ENCODE measurements at regions not wholly inside any gene's neighbourhood (a gene's known extent, or its start where the extent isn't known, plus 50 kb on each side); places are given as distances from the start of the nearest gene placed in this dataset.

DNA sequence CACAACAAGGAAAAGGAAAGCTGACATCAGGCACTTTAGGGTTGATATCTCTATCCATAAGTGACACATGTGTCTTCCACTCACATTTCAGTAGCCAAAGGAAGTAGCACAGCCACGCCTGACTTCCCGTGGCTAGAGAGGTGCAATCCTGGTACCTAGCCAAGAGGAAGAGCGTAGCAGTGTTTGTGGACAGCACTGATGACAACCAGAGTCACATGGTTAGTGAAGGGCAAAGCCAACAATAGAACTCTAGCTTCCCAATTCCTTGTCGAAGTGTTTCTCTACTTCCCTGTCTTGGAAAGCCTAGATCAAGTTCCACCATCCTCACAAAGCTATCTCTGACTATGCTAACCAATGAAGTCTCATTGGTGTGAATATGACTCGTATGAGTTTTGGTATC lies 189.2 kb downstream of the RSL24D1 start:
- TF ChIP-seq POLR2A (IDR thresholded peaks at IDR 0.05) = no peak
- TF ChIP-seq, protein P1, sequence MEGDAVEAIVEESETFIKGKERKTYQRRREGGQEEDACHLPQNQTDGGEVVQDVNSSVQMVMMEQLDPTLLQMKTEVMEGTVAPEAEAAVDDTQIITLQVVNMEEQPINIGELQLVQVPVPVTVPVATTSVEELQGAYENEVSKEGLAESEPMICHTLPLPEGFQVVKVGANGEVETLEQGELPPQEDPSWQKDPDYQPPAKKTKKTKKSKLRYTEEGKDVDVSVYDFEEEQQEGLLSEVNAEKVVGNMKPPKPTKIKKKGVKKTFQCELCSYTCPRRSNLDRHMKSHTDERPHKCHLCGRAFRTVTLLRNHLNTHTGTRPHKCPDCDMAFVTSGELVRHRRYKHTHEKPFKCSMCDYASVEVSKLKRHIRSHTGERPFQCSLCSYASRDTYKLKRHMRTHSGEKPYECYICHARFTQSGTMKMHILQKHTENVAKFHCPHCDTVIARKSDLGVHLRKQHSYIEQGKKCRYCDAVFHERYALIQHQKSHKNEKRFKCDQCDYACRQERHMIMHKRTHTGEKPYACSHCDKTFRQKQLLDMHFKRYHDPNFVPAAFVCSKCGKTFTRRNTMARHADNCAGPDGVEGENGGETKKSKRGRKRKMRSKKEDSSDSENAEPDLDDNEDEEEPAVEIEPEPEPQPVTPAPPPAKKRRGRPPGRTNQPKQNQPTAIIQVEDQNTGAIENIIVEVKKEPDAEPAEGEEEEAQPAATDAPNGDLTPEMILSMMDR (IDR thresholded peaks at IDR 0.05) = no peak

Data from gastroesophageal sphincter (tissue), 3 donors.